BLaER1 treated with 17β-estradiol and CSF1 and Interleukin-3, amounts not matched to agents 10 nM and 100 nM (cell line): ENCODE measurements at regions not wholly inside any gene's neighbourhood (a gene's known extent, or its start where the extent isn't known, plus 50 kb on each side); places are given as distances from the start of the nearest gene placed in this dataset.
"Not testable (repeated sequence)": the region's sequence is repeated elsewhere in the genome, so short reads cannot be mapped to it uniquely, and the experiment has no call there.

Experiments used
- H3K27ac ChIP-seq, 11 experiments: shearing (Covaris generic); formaldehyde crosslinking; 2 replicates each; pipeline ENCODE4 v1.8.1; 2022
- H3K27me3 ChIP-seq, 11 experiments: shearing (Covaris generic); formaldehyde crosslinking; 2 replicates each; pipeline ENCODE4 v1.8.1; 2022
- H3K36me3 ChIP-seq, 11 experiments: shearing (Covaris generic); formaldehyde crosslinking; 2 replicates each; pipeline ENCODE4 v1.8.1; 2022
- H3K4me1 ChIP-seq, 10 experiments: shearing (Covaris generic); formaldehyde crosslinking; 2 replicates each; pipeline ENCODE4 v1.8.1; 2022
- H3K4me2 ChIP-seq, 11 experiments: shearing (Covaris generic); formaldehyde crosslinking; 2 replicates each; pipeline ENCODE4 v1.8.1; 2022
- H3K4me3 ChIP-seq, 10 experiments: shearing (Covaris generic); formaldehyde crosslinking; 2 replicates each; pipeline ENCODE4 v1.8.1; 2022
- H3K9ac ChIP-seq, 11 experiments: shearing (Covaris generic); formaldehyde crosslinking; 2 replicates each; pipeline ENCODE4 v1.8.1; 2022
- H3K9me3 ChIP-seq, 11 experiments: shearing (Covaris generic); formaldehyde crosslinking; replicated peaks in 1 of 11; 2 replicates each; pipeline ENCODE4 v1.8.1; 2022
- H4K20me1 ChIP-seq, 11 experiments: shearing (Covaris generic); formaldehyde crosslinking; 2 replicates each; pipeline ENCODE4 v1.8.1; 2022
- Cebpa-rat ChIP-seq, 11 experiments: shearing (Covaris generic); IDR thresholded peaks; 2 replicates each; pipeline ENCODE4 v1.8.1; 2022

DNA sequence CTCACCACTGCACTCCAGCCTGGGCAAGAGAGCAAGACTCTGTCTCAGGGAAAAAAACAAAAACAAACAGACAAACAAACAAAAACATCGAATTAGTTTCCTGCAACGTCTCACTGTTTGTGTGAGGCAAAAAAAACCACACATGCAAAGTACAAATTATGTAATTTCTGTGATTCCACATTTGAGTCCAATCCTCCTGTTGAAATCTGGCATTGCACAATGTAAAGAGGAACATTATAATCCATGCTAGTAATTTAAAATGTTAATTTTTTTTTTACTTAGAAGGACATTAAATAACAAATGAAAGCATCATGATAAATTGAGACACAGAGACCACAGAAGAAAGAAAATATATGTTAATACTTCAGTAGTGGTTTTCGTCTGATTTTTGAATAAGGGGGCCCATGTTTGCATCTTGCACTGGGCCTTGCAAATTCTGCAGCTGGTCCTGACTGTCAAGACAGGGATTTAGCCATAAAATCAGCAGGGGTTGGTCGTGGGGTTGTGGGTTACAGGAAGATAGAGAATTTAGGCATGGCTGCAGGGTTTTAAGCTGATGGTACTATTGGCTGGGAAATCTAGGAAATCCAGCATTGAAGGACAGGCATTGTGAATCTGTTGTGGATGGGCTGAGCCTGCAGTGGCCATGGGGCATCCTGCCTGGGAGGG lies 102.6 kb upstream of the ALDH3B2 start:
- no peak for TF ChIP-seq Cebpa-rat (IDR thresholded peaks at IDR 0.05)
- no peaks in the 10 kb centered on the region for H3K27me3 ChIP-seq
- H3K4me1 ChIP-seq, result peaks cover 15 to 43% (median 29%) of the 10 kb centered on the region in 10 experiments
- H3K36me3 ChIP-seq, result no peaks in the 10 kb centered on the region
- no peak overlapping the region for H3K9ac ChIP-seq
- H4K20me1 ChIP-seq, result no peaks in the 10 kb centered on the region
- H3K4me3 ChIP-seq, result no peak overlapping the region
- peaks cover 0 to 6% (median 5%) of the 10 kb centered on the region in 11 experiments; a peak in 14 of 22 replicates for H3K9me3 ChIP-seq
- peak overlapping the region in 5 of 11 experiments; percentile 9 to 43 (median 27); a peak in 7 of 22 replicates for H3K4me2 ChIP-seq
- H3K27ac ChIP-seq, result no peak overlapping the region

DNA sequence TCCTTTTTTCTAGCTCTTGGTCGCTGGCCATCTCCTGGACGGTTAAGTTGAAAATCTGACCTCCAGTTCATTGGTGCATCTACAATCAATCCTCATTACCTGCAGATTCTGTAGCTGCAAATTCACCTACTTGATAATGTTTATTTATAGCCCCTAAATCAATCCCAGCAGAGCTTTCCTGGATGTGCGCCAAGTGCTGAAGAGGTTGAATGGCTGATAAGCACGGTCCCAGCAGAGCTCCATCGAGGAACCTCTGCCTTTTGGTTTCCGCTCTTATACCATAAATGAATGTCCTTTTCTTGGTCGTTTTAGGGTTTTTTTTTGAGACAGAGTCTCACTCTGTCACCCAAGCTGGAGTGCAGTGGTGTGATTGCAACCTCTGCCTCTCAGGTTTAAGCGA lies 99.8 kb upstream of the ALDH3B2 start:
- Histone ChIP-seq H3K4me1 (peaks cover 6 to 28% (median 20%) of the 10 kb centered on the region in 10 experiments; a peak in 18 of 20 replicates), H3K4me2 (peak overlapping the region in 9 of 11 experiments; percentile 46 to 78 (median 67); a peak in 18 of 22 replicates)
- not testable (repeated sequence) for H3K27ac ChIP-seq, H3K36me3 ChIP-seq, H3K4me3 ChIP-seq, H3K9me3 ChIP-seq, H4K20me1 ChIP-seq, H3K9ac ChIP-seq, H3K27me3 ChIP-seq

DNA sequence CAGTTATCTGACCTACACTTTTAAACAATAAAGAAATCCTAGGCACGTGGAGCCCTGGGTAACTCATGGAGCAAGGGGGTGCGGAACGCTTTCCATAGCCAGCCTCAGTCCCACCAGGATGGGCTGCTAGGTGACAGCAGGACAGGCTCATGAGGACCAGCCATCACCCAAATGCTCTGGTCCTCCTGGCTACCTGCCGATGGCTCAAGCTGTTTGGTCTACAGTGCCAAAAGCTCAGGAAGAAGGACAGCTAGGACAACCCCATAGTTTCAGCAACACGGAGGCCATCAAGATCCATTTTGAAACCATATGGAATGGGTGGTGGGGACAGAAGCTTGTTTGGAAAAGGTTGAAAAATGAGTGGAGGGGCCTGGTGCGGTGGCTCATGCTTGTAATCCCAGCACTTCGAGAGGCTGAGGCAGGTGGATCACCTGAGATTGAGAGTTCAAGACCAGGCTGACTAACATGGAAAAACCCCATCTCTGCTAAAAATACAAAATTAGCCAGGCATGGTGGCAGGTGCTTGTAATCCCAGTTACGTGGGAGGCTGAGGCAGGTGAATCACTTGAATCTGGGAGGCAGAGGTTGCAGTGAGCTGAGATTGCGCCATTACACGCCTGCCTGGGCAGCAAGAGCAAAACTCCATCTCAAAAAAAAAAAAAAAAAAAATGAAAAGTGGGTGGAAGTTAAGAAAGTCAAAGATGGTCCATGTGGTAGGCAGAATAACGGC lies 93.7 kb upstream of the ALDH3B2 start:
- not testable (repeated sequence) for H3K4me2 ChIP-seq, H3K4me1 ChIP-seq, H3K4me3 ChIP-seq, H3K9ac ChIP-seq, H3K27me3 ChIP-seq, H4K20me1 ChIP-seq, H3K27ac ChIP-seq, H3K9me3 ChIP-seq, H3K36me3 ChIP-seq

DNA sequence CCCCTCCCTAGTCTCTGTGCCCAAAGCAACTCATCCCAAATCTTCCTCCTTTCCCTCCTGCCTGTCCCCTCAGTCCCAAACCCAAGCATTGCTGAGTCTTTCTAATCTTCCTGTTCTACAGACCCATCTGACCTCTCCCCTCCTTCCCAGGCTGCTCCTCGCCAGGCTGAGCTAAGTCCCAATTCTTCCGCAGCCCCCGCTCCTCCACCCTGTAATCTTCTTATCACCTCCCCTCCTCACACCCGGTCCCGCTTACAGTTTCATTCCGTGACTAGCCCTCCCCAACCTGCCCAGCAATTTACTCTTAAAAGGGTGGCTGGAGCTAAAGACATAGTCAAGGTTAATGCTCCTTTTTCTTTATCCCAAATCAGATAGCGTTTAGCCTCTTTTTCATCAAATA lies 86.8 kb upstream of the ALDH3B2 start:
- H3K9me3 ChIP-seq, H3K9ac ChIP-seq, H3K4me1 ChIP-seq, H4K20me1 ChIP-seq, H3K36me3 ChIP-seq, H3K4me2 ChIP-seq, H3K27ac ChIP-seq, H3K27me3 ChIP-seq, H3K4me3 ChIP-seq: not testable (repeated sequence)

DNA sequence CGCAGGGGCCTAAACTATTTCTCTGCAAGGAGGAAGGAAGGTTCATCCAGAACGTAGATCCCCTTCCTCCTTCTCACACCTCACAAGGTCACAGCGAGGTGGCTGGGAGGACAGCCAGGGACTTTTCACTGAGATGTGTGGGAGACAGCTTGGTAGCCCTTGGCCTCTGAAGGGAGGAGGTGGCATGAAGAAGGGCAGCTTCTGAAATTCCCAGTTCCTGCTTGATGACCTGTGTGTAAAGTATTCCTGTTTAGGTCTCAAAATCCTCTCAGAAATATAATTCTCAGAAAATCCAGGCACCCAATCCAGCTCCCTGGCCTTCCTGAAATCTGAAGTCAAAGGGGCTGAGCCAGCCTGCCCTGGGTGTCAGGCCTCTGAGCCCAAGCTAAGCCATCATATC lies 84.9 kb upstream of the ALDH3B2 start:
- H3K27ac ChIP-seq, H3K27me3 ChIP-seq, H3K4me2 ChIP-seq, H3K4me3 ChIP-seq, H3K9ac ChIP-seq, H3K4me1 ChIP-seq, H3K36me3 ChIP-seq, H3K9me3 ChIP-seq, H4K20me1 ChIP-seq: not testable (repeated sequence)

DNA sequence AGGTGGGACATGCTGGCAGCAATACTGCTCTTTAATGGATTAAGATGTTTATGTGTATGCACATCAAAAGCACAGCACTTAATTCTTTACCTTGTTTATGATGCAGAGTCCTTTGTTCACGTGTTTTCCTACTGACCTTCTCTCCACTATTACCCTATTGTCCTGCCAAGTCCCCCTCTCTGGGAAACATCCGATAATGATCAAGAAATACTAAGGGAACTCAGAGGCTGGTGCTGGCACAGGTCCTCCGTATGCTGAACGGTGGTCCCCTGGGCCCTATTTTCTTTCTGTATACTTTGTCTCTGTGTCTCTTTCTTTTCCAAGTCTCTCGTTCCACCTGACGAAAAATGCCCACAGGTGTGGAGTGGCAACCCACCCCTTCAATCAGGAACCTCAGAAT lies 84.0 kb upstream of the ALDH3B2 start:
- not testable (repeated sequence) for H3K9ac ChIP-seq, H3K4me2 ChIP-seq, H3K4me3 ChIP-seq, H3K4me1 ChIP-seq, H3K27me3 ChIP-seq, H3K36me3 ChIP-seq, H3K27ac ChIP-seq, H3K9me3 ChIP-seq, H4K20me1 ChIP-seq

DNA sequence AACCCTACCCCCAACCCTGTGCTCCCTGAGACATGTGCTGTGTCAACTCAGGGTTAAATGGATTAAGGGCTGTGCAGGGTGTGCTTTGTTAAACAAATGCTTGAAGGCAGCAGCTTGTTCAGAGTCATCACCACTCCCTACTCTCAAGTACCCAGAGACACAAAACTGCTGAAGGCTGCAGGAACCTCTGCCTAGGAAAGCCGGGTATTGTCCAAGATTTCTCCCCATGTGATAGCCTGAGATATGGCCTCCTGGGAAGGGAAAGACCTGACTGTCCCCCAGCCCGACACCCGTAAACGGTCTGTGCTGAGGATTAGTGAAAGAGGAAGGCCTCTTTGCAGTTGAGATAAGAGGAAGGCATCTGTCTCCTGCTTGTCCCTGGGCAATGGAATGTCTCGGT lies 83.6 kb upstream of the ALDH3B2 start:
- not testable (repeated sequence) for H3K36me3 ChIP-seq, H3K9ac ChIP-seq, H3K27ac ChIP-seq, H3K9me3 ChIP-seq, H3K4me2 ChIP-seq, H3K4me3 ChIP-seq, H4K20me1 ChIP-seq, H3K4me1 ChIP-seq, H3K27me3 ChIP-seq

DNA sequence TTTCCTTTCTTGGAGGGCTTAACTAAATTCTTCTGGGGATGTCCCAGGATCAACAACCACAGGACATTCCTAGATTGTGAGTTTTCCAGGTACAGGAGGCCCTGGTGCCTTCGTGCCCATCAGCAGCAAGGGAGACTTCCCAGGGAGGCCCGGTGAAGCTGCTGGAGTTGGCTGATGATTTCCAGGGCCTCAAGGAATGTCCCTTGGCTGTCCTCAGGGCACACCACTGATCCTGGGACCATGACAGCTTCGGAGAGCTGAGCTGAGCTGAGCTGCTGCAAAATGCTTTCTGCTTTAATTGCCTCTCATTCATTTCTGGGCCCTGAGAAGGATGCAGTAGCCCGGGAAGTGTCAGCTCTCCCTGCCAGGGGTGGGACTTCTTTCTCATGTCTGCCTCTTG lies 79.4 kb upstream of the ALDH3B2 start:
- not testable (repeated sequence) for H3K27me3 ChIP-seq, H3K27ac ChIP-seq, H3K9ac ChIP-seq, H3K9me3 ChIP-seq, H4K20me1 ChIP-seq, H3K36me3 ChIP-seq, H3K4me1 ChIP-seq, H3K4me3 ChIP-seq
- 0 out of 22 replicates have a peak overlapping the region, but pooled peaks of 1 of the 11 experiments have one; percentile 21 for H3K4me2 ChIP-seq

DNA sequence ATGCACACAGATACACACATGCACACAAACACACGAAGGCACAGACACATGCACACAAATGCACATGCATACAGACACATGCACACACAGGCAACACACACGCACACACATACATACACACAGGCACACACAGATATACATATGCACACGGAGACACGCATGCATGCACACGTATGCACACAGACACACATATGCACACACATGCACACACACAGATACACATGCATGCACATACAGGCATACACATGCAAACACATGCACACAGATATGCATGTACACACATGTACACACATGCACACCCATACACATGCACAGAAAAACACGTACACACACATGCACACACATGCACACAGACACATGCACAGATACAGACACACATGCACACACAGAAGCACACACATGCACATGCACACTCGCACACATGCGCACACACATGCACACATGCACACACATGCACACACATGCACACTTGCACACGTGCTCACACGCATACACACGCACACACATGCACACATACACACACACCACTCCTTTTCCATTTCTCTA lies 70.8 kb upstream of the ALDH3B2 start:
- Histone ChIP-seq H4K20me1 (no peaks in the 10 kb centered on the region), H3K27ac (no peak overlapping the region), H3K4me1 (peaks cover 0 to 48% (median 36%) of the 10 kb centered on the region in 10 experiments; a peak in 14 of 20 replicates), H3K9me3 (no peaks in the 10 kb centered on the region), H3K4me2 (peak overlapping the region in 7 of 11 experiments; percentile 35 to 61 (median 52); a peak in 8 of 22 replicates), H3K36me3 (no peaks in the 10 kb centered on the region), H3K4me3 (no peak overlapping the region), H3K9ac (no peak overlapping the region), H3K27me3 (no peaks in the 10 kb centered on the region)
- TF ChIP-seq Cebpa-rat (IDR thresholded peaks at IDR 0.05), result no peak

DNA sequence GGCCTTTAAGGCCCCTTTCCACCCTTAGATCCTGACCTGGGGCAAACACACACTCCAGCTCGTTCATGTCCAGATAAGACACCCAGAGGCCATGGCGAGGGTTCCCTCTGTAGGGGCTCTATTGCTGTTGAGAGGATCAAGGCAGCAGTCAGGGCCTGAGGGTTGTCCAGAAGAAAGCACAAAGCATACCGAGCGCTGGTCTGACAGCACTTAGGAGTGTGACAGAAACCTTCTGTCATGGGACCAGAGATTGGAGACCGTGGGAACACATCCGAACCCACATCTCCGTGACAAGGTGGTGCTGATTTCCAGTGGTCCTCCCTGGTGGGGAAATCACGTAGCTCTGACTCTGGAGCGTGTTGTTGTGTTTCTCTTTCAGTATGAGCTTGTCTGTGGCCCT lies 69.8 kb upstream of the ALDH3B2 start:
- H4K20me1 ChIP-seq, H3K4me3 ChIP-seq: not testable (repeated sequence)
- H3K4me2 ChIP-seq, result peak overlapping the region in 8 of 11 experiments; percentile 15 to 61 (median 48); a peak in 15 of 22 replicates

DNA sequence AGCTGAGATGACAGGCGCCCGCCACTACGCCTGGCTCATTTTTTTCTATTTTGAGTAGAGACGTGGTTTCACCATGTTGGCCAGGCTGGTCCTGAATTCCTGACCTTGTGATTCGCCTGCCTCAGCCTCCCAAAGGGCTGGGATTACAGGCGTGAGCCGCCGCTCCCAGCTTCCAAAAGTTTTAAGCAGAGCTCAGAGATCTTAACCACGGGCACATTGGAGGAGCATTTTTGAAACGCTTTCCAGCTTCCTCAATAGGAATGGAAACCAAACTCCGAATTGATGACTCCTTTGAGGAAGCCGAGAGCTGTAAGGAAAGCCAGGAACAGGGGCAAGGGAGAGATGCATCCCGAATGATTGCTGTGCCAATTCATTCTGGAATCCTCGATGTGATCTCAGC lies 63.8 kb upstream of the ALDH3B2 start:
- H3K4me3 ChIP-seq, H3K4me1 ChIP-seq, H3K4me2 ChIP-seq, H4K20me1 ChIP-seq, H3K27me3 ChIP-seq, H3K27ac ChIP-seq, H3K36me3 ChIP-seq, H3K9me3 ChIP-seq, H3K9ac ChIP-seq: not testable (repeated sequence)

More for the DNA sequence above, 69.8 kb upstream of the ALDH3B2 start:
- 0 out of 22 replicates have a peak overlapping the region, but pooled peaks of 3 of the 11 experiments have one; percentile 4 to 9 (median 8) for H3K27ac ChIP-seq
- peak overlapping the region in 1 of 11 experiments; percentile 18; a peak in 1 of 22 replicates for H3K9ac ChIP-seq
- H3K9me3 ChIP-seq, H3K36me3 ChIP-seq, H3K27me3 ChIP-seq: not testable (repeated sequence)
- H3K4me1 ChIP-seq, result peaks cover 0 to 48% (median 36%) of the 10 kb centered on the region in 10 experiments; a peak in 14 of 20 replicates

DNA sequence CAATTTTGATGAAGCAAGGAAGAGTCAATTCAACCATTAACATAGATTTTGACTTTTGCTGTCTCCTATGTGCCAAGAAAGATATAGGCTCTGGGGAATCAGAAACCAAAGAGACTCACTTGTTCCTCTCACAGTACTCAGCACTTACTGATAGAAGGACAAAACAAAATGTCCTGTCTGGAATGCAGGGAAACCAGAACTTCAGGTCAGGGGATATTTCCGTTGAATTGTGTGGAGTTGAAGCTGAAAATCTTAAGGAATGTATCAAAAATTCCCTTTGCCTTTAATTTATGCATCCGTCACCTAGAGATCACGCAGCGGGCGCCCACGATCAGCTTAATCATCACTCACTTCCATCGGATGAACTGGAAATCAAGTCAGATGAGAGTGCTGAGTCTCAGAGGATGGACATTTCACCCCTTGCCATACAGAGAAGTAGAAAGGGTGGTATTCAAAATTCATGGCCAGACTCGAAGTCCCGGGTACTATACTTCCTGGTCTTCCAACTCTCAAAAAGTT lies 63.2 kb upstream of the ALDH3B2 start:
- not testable (repeated sequence) for H3K36me3 ChIP-seq

More for the DNA sequence above, 63.2 kb upstream of the ALDH3B2 start:
- H3K9ac ChIP-seq, H4K20me1 ChIP-seq, H3K4me3 ChIP-seq, H3K9me3 ChIP-seq, H3K27me3 ChIP-seq, H3K27ac ChIP-seq, H3K4me1 ChIP-seq, H3K4me2 ChIP-seq: not testable (repeated sequence)
